IMR-90 (cell line): ENCODE measurements at regions not wholly inside any gene's neighbourhood (a gene's known extent, or its start where the extent isn't known, plus 50 kb on each side); places are given as distances from the start of the nearest gene placed in this dataset.

Experiments
- ATAC-seq: fragments of 200-7000 bp; cut with Tn5 transposase; 2 replicates; pipeline ENCODE4 v1.9.1; 2020; ENCODE audit warnings: low read depth, mild to moderate bottlenecking, moderate library complexity
- BruUV-seq: library from RNA; stranded (reverse); fragments of 400-500 nt; replicated peaks from 2 replicates; lab custom pipeline; 2021; lab: Mats Ljungman, UMichigan
- CTCF ChIA-PET: fragments of 300-600 bp; formaldehyde crosslinking; extraction: SDS; loops from one replicate; lab custom pipeline; 2021; ENCODE audit warnings: antibody characterized with exemption; lab: Yijun Ruan, JAX
- POLR2A ChIA-PET: fragments of 300-600 bp; sonication (Branson Sonifier 250); formaldehyde crosslinking; loops from one replicate; lab custom pipeline; 2022; ENCODE audit warnings: antibody characterized with exemption; ENCODE audit not compliant: unreplicated experiment; lab: Charles Lee
- DNase-seq: peaks from one replicate; pipeline ENCODE4 v3.0.0; 2013
- H2AFZ ChIP-seq: replicated peaks from 2 replicates; pipeline ENCODE3; 2013; ENCODE audit warnings: low read length, mild to moderate bottlenecking; ENCODE audit not compliant: poor library complexity
- H2AK5ac ChIP-seq: 2 replicates; pipeline ENCODE4 v1.6.1; 2013; ENCODE audit warnings: low read depth, low read length, inconsistent platforms
- H2AK9ac ChIP-seq: replicated peaks from 2 replicates; pipeline ENCODE3; 2013; ENCODE audit warnings: mild to moderate bottlenecking, low read depth, low read length, moderate library complexity; ENCODE audit not compliant: poor library complexity
- H2BK120ac ChIP-seq: 2 replicates; pipeline ENCODE4 v1.6.1; 2013; ENCODE audit warnings: low read depth, low read length, inconsistent platforms
- H2BK15ac ChIP-seq: 3 replicates; pipeline ENCODE4 v1.6.1; 2013; ENCODE audit warnings: low read depth, low read length, inconsistent platforms
- H2BK20ac ChIP-seq: 2 replicates; pipeline ENCODE4 v1.6.1; 2013; ENCODE audit warnings: low read depth, mild to moderate bottlenecking, inconsistent platforms, low read length, moderate library complexity
- H2BK5ac ChIP-seq: 2 replicates; pipeline ENCODE4 v1.6.1; 2013; ENCODE audit warnings: mild to moderate bottlenecking, low read depth, low read length, inconsistent platforms; ENCODE audit not compliant: poor library complexity, severe bottlenecking
- H3K14ac ChIP-seq: replicated peaks from 2 replicates; pipeline ENCODE4 v1.6.1; 2013; ENCODE audit warnings: low read depth, low read length, inconsistent platforms
- H3K18ac ChIP-seq: 2 replicates; pipeline ENCODE4 v1.6.1; 2013; ENCODE audit warnings: low read depth, low read length, control low read depth
- H3K23ac ChIP-seq: 2 replicates; pipeline ENCODE4 v1.6.1; 2013; ENCODE audit warnings: low read depth, low read length, inconsistent platforms
- H3K27ac ChIP-seq: 2 replicates; pipeline ENCODE4 v1.5.1; 2013; ENCODE audit warnings: mild to moderate bottlenecking, control low read depth, low read length; ENCODE audit not compliant: insufficient read depth
- H3K27me3 ChIP-seq: 2 replicates; pipeline ENCODE4 v1.6.1; 2013; ENCODE audit warnings: low read length; ENCODE audit not compliant: control insufficient read depth, insufficient read depth
- H3K36me3 ChIP-seq: 2 replicates; pipeline ENCODE4 v1.6.1; 2013; ENCODE audit warnings: low read length, mixed read lengths; ENCODE audit not compliant: control insufficient read depth, insufficient read depth
- H3K4ac ChIP-seq: 2 replicates; pipeline ENCODE4 v1.6.1; 2013; ENCODE audit warnings: low read depth, low read length, inconsistent platforms
- H3K4me1 ChIP-seq: 2 replicates; pipeline ENCODE4 v1.6.1; 2013; ENCODE audit warnings: low read length, mixed read lengths; ENCODE audit not compliant: control insufficient read depth, insufficient read depth
- H3K4me2 ChIP-seq: 2 replicates; pipeline ENCODE4 v1.6.1; 2013; ENCODE audit warnings: low read depth, mild to moderate bottlenecking, control low read depth, low read length, moderate library complexity
- H3K4me3 ChIP-seq: 2 replicates; pipeline ENCODE4 v1.5.1; 2013; ENCODE audit warnings: low read depth, mild to moderate bottlenecking, control low read depth, low read length, moderate library complexity; ENCODE audit not compliant: insufficient read depth
- H3K56ac ChIP-seq: 2 replicates; pipeline ENCODE4 v1.6.1; 2013; ENCODE audit warnings: low read length, inconsistent platforms; ENCODE audit not compliant: insufficient read depth; ENCODE audit errors: extremely low read depth
- H3K79me1 ChIP-seq, 2 experiments: 2 replicates each; pipeline ENCODE4 v1.6.1; 2013; ENCODE audit warnings: low read length in 2 of 2, inconsistent platforms in 1 of 2, low read depth in 1 of 2
- H3K9ac ChIP-seq: 2 replicates; pipeline ENCODE4 v1.6.1; 2013; ENCODE audit warnings: low read depth, low read length, control low read depth
- H3K9me1 ChIP-seq: 2 replicates; pipeline ENCODE4 v1.6.1; 2013; ENCODE audit warnings: low read length, inconsistent platforms; ENCODE audit not compliant: insufficient read depth
- H3K9me3 ChIP-seq: 2 replicates; pipeline ENCODE4 v1.6.1; 2013; ENCODE audit warnings: low read length; ENCODE audit not compliant: control insufficient read depth, insufficient read depth
- H4K20me1 ChIP-seq: 2 replicates; pipeline ENCODE4 v1.6.1; 2013; ENCODE audit warnings: low read length, inconsistent platforms; ENCODE audit not compliant: insufficient read depth
- H4K5ac ChIP-seq: 2 replicates; pipeline ENCODE4 v1.6.1; 2013; ENCODE audit warnings: mild to moderate bottlenecking, low read depth, low read length, control low read depth
- H4K8ac ChIP-seq, 2 experiments: 2 replicates each; pipeline ENCODE4 v1.6.1; 2013; ENCODE audit warnings: low read depth in 2 of 2, low read length in 2 of 2, control low read depth in 1 of 2, inconsistent platforms in 1 of 2
- H4K91ac ChIP-seq: 2 replicates; pipeline ENCODE4 v1.6.1; 2013; ENCODE audit warnings: low read depth, low read length, inconsistent platforms; ENCODE audit not compliant: insufficient read depth
- CEBPB ChIP-seq: IDR thresholded peaks from 2 replicates; pipeline ENCODE4 v1.6.1; 2012; ENCODE audit warnings: low read depth, low read length, improper control_type of control experiment
- CHD1 ChIP-seq: IDR thresholded peaks from 2 replicates; pipeline ENCODE4 v1.6.1; 2012; ENCODE audit warnings: low read depth, low read length, improper control_type of control experiment
- MAZ ChIP-seq: IDR thresholded peaks from 2 replicates; pipeline ENCODE4 v1.6.1; 2012; ENCODE audit warnings: low read depth, mild to moderate bottlenecking, low read length, improper control_type of control experiment, moderate library complexity, borderline replicate concordance
- MXI1 ChIP-seq: IDR thresholded peaks from 2 replicates; pipeline ENCODE4 v1.6.1; 2012; ENCODE audit warnings: low read depth, mild to moderate bottlenecking, low read length, moderate library complexity, borderline replicate concordance
- RAD21 ChIP-seq: IDR thresholded peaks from 2 replicates; pipeline ENCODE4 v1.6.1; 2012; ENCODE audit warnings: low read length, improper control_type of control experiment
- RFX5 ChIP-seq: IDR thresholded peaks from 2 replicates; pipeline ENCODE4 v1.8.0; 2012; ENCODE audit warnings: low read depth, mild to moderate bottlenecking, low read length, moderate library complexity
- USF2 ChIP-seq: fragments of 150-350 bp; IDR thresholded peaks from 2 replicates; pipeline ENCODE4 v1.6.1; 2017; ENCODE audit warnings: mild to moderate bottlenecking, antibody characterized with exemption, low read length, low read depth
- WGBS, 2 experiments: methylation state at CpG; one replicate each; pipeline versions ENCODE4 v1.1.5 to v1.1.7; 2013; ENCODE audit warnings: missing lambda C conversion rate in 2 of 2; ENCODE audit not compliant: insufficient read length in 1 of 2; ENCODE audit errors: extremely low coverage in 2 of 2; 5-methylcytosine and 5-hydroxymethylcytosine counted together
- dilution Hi-C: fragments of 300-500 bp; cut with HindIII; formaldehyde crosslinking; loops from one replicate; pipeline ENCODE4 v1.14.3; 2018; ENCODE audit warnings: low sequenced_read_pairs; ENCODE audit not compliant: unreplicated experiment
- in situ Hi-C: fragments of 300-500 bp; cut with MboI; formaldehyde crosslinking; loops from 3 replicates; pipeline ENCODE4 v1.14.3; 2019; ENCODE audit warnings: low sequenced_read_pairs, inconsistent platforms, mixed read lengths
- intact Hi-C: fragments of 100-400 bp; cut with micrococcal nuclease; formaldehyde crosslinking; loops from 2 replicates; pipeline ENCODE4 v1.10.0; 2022
- TF ChIP-seq, protein P1 (sequence below): conservative IDR thresholded peaks from 2 replicates; pipeline ENCODE4 v1.5.1; 2012; ENCODE audit warnings: mild to moderate bottlenecking, low read depth, low read length, improper control_type of control experiment

GRCh38 chr5:164482351-164482750 lies 976.9 kb downstream of the MAT2B start:
- no peak overlapping the region for H4K8ac ChIP-seq
- no TSS peak for BruUV-seq
- H2BK120ac ChIP-seq: no peak overlapping the region
- no peaks in the 10 kb centered on the region for H3K36me3 ChIP-seq
- CTCF ChIA-PET: interaction anchor here (1.1 kb wide), 1 partner anchor 22 kb away, joined by 3 read pairs; no protein-coding TSS in a partner anchor
- ATAC-seq (no peak), DNase-seq (no peak)
- no peak overlapping the region for H3K18ac ChIP-seq
- H3K9ac ChIP-seq: no peak overlapping the region
- no peak overlapping the region for H3K4me3 ChIP-seq
- H3K4me1 ChIP-seq: no peaks in the 10 kb centered on the region
- no peak overlapping the region for H3K14ac ChIP-seq
- H2AK5ac ChIP-seq: no peak overlapping the region
- H3K79me1 ChIP-seq: no peaks in the 10 kb centered on the region
- no peak overlapping the region for H3K4me2 ChIP-seq
- no peak overlapping the region for H3K27ac ChIP-seq
- no peak overlapping the region for H3K56ac ChIP-seq
- H3K9me1 ChIP-seq: no peaks in the 10 kb centered on the region
- intact Hi-C loops: no loop called here
- no peak overlapping the region for H2AFZ ChIP-seq
- 17% methylated on average over 1 of the region's 2 CpGs; no CpG with 5 or more reads in 1 of the 2 experiments for WGBS, 2 experiments
- no peak overlapping the region for H2BK15ac ChIP-seq
- no peak overlapping the region for H3K23ac ChIP-seq
- no peak overlapping the region for H2BK5ac ChIP-seq
- POLR2A ChIA-PET: no interaction called here
- TF ChIP-seq, protein P1, sequence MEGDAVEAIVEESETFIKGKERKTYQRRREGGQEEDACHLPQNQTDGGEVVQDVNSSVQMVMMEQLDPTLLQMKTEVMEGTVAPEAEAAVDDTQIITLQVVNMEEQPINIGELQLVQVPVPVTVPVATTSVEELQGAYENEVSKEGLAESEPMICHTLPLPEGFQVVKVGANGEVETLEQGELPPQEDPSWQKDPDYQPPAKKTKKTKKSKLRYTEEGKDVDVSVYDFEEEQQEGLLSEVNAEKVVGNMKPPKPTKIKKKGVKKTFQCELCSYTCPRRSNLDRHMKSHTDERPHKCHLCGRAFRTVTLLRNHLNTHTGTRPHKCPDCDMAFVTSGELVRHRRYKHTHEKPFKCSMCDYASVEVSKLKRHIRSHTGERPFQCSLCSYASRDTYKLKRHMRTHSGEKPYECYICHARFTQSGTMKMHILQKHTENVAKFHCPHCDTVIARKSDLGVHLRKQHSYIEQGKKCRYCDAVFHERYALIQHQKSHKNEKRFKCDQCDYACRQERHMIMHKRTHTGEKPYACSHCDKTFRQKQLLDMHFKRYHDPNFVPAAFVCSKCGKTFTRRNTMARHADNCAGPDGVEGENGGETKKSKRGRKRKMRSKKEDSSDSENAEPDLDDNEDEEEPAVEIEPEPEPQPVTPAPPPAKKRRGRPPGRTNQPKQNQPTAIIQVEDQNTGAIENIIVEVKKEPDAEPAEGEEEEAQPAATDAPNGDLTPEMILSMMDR: no peak
- no peak for TF ChIP-seq RFX5
- no peak for TF ChIP-seq MXI1
- no peak for TF ChIP-seq MAZ
- no peak for TF ChIP-seq USF2
- no peak for TF ChIP-seq CHD1
- no peak for TF ChIP-seq CEBPB
- no peak for TF ChIP-seq RAD21
- in situ Hi-C loops: no loop called here
- H3K4ac ChIP-seq: no peak overlapping the region
- H4K91ac ChIP-seq: no peak overlapping the region
- no peak overlapping the region for H4K5ac ChIP-seq
- H3K27me3 ChIP-seq: no peaks in the 10 kb centered on the region
- dilution Hi-C loops: loop anchor here (25.0 kb wide), 1 partner anchor 470 kb away; no protein-coding TSS in a partner anchor
- no peaks in the 10 kb centered on the region for H4K20me1 ChIP-seq
- H2AK9ac ChIP-seq: no peak overlapping the region
- no peak overlapping the region for H2BK20ac ChIP-seq
- H3K9me3 ChIP-seq: no peaks in the 10 kb centered on the region
